CD14-positive monocyte (primary cell): ENCODE measurements at regions not wholly inside any gene's neighbourhood (a gene's known extent, or its start where the extent isn't known, plus 50 kb on each side); places are given as distances from the start of the nearest gene placed in this dataset.
A peak's percentile ranks its signal among the peaks of the same experiment; 100 is the strongest.

Experiments
- DNase-seq, 3 donors: peaks; one replicate each; pipeline ENCODE4 v3.0.0-alpha.2; 2011 to 2022
- H2AFZ ChIP-seq: 2 replicates; pipeline ENCODE4 v1.6.0; 2012; ENCODE audit warnings: mild to moderate bottlenecking, low read depth, low read length, inconsistent platforms; ENCODE audit not compliant: insufficient read depth, poor library complexity, severe bottlenecking
- H3K27ac ChIP-seq, 2 donors: 1 replicate in 1 of 2; 2 replicates in 1 of 2; pipeline ENCODE4 v1.5.1; 2012 to 2013; ENCODE audit warnings: low read length in 2 of 2, control low read depth in 1 of 2, inconsistent platforms in 1 of 2, low read depth in 1 of 2, mild to moderate bottlenecking in 1 of 2
- H3K27me3 ChIP-seq, 2 donors: one replicate each; pipeline versions ENCODE4 v1.6.0 to v1.6.1; 2011 to 2013; ENCODE audit warnings: low read length in 2 of 2; ENCODE audit not compliant: control insufficient read depth in 2 of 2, insufficient read depth in 2 of 2
- H3K36me3 ChIP-seq, 2 donors: replicated peaks in 1 of 2; 1 replicate in 1 of 2; 2 replicates in 1 of 2; pipeline versions ENCODE4 v1.5.1 to v1.6.1; 2012 to 2013; ENCODE audit warnings: low read length in 2 of 2, control low read depth in 1 of 2, inconsistent platforms in 1 of 2, mild to moderate bottlenecking in 1 of 2; ENCODE audit not compliant: insufficient read depth in 2 of 2, control insufficient read depth in 1 of 2
- H3K4me1 ChIP-seq, 2 donors: 1 replicate in 1 of 2; 2 replicates in 1 of 2; pipeline versions ENCODE4 v1.5.1 to v1.6.1; 2012 to 2013; ENCODE audit warnings: low read length in 2 of 2, control low read depth in 1 of 2, inconsistent platforms in 1 of 2, mild to moderate bottlenecking in 1 of 2, moderate library complexity in 1 of 2; ENCODE audit not compliant: insufficient read depth in 2 of 2, control insufficient read depth in 1 of 2
- H3K4me2 ChIP-seq: replicated peaks from 2 replicates; pipeline ENCODE3; 2012; ENCODE audit warnings: low read length, moderate library complexity, mild to moderate bottlenecking; ENCODE audit not compliant: poor library complexity, severe bottlenecking; ENCODE audit errors: extremely low read depth
- H3K4me3 ChIP-seq, 3 experiments: fragments of 200-600 bp in 1 of 3; sonication (generic) in 1 of 3; replicated peaks in 1 of 3; 1 replicate in 2 of 3; 2 replicates in 1 of 3; pipeline ENCODE4 v1.5.1; 2011 to 2013; ENCODE audit warnings: low read length in 3 of 3, mild to moderate bottlenecking in 3 of 3, control low read depth in 2 of 3, low read depth in 2 of 3, inconsistent platforms in 1 of 3, moderate library complexity in 1 of 3
- H3K79me2 ChIP-seq: 2 replicates; pipeline ENCODE4 v1.6.0; 2012; ENCODE audit warnings: mild to moderate bottlenecking, control low read depth, inconsistent platforms, low read length, moderate library complexity; ENCODE audit not compliant: insufficient read depth
- H3K9ac ChIP-seq: 2 replicates; pipeline ENCODE4 v1.6.0; 2017; ENCODE audit warnings: low read length, mild to moderate bottlenecking; ENCODE audit not compliant: insufficient read depth, poor library complexity, severe bottlenecking
- H3K9me3 ChIP-seq, 2 donors: replicated peaks in 1 of 2; 1 replicate in 1 of 2; 2 replicates in 1 of 2; pipeline versions ENCODE4 v1.5.1 to v1.6.1; 2012 to 2013; ENCODE audit warnings: low read length in 2 of 2, control low read depth in 1 of 2; ENCODE audit not compliant: control insufficient read depth in 1 of 2, insufficient read depth in 1 of 2
- H4K20me1 ChIP-seq: 2 replicates; pipeline ENCODE4 v1.6.0; 2012; ENCODE audit warnings: mild to moderate bottlenecking, low read length, control low read depth, moderate library complexity; ENCODE audit not compliant: insufficient read depth
- H3K27ac Mint-ChIP-seq, 7 donors: one replicate each; pipeline ENCODE4 v1.8.0; 2020; ENCODE audit warnings: mild to moderate bottlenecking in 7 of 7, mixed read lengths in 7 of 7, moderate library complexity in 6 of 7, inconsistent platforms in 2 of 7
- H3K27me3 Mint-ChIP-seq, 3 donors: one replicate each; pipeline ENCODE4 v1.8.0; 2021 to 2022; ENCODE audit warnings: low read depth in 3 of 3, mild to moderate bottlenecking in 3 of 3, mixed read lengths in 3 of 3, moderate library complexity in 3 of 3, inconsistent platforms in 1 of 3
- H3K36me3 Mint-ChIP-seq, 2 donors: one replicate each; pipeline ENCODE4 v1.8.0; 2020; ENCODE audit warnings: mixed read lengths in 2 of 2, inconsistent platforms in 1 of 2, mild to moderate bottlenecking in 1 of 2
- H3K4me1 Mint-ChIP-seq: one replicate; pipeline ENCODE4 v1.8.0; 2020; ENCODE audit warnings: mild to moderate bottlenecking, mixed read lengths
- H3K4me3 Mint-ChIP-seq, 2 donors: one replicate each; pipeline ENCODE4 v1.8.0; 2020; ENCODE audit warnings: mild to moderate bottlenecking in 2 of 2, mixed read lengths in 2 of 2, moderate library complexity in 1 of 2
- H3K9me3 Mint-ChIP-seq, 7 donors: one replicate each; pipeline ENCODE4 v1.8.0; 2020 to 2022; ENCODE audit warnings: mixed read lengths in 7 of 7, mild to moderate bottlenecking in 6 of 7, moderate library complexity in 6 of 7, inconsistent platforms in 2 of 7
- CTCF ChIP-seq: fragments of 200-600 bp; IDR thresholded peaks from one replicate; pipeline ENCODE4 v1.8.0; 2022; ENCODE audit warnings: antibody characterized with exemption, mild to moderate bottlenecking
- WGBS: methylation state at CpG from one replicate; pipeline ENCODE4 v1.1.5; 2013; ENCODE audit warnings: missing lambda C conversion rate; ENCODE audit not compliant: insufficient coverage; 5-methylcytosine and 5-hydroxymethylcytosine counted together
- intact Hi-C, 2 donors: fragments of 100-400 bp; cut with micrococcal nuclease; formaldehyde crosslinking; loops; one replicate each; pipeline versions ENCODE4 v1.15.0 to v1.15.1; 2023

- H3K36me3 ChIP-seq: peaks cover 72 to 84% of the 10 kb centered on the region in 2 donors
- H3K4me1 ChIP-seq: no peaks in the 10 kb centered on the region
- H3K27me3 Mint-ChIP-seq: no peaks in the 10 kb centered on the region
- H3K4me3 Mint-ChIP-seq: no peak overlapping the region
- no peaks in the 10 kb centered on the region for H3K27me3 ChIP-seq
- no peak overlapping the region for H3K27ac ChIP-seq
- no peaks in the 10 kb centered on the region for H3K9me3 Mint-ChIP-seq
- peaks cover 68 to 71% of the 10 kb centered on the region in 2 donors for H3K36me3 Mint-ChIP-seq
- H3K4me2 ChIP-seq: no peak overlapping the region
- H2AFZ ChIP-seq: no peak overlapping the region
- no peaks in the 10 kb centered on the region for H3K4me1 Mint-ChIP-seq
- DNase-seq: no peak
- no peak for TF ChIP-seq CTCF
- no peak overlapping the region for H3K4me3 ChIP-seq
- no peaks in the 10 kb centered on the region for H3K9me3 ChIP-seq
- peak overlapping the region in 1 of 7 donors; percentile 4 for H3K27ac Mint-ChIP-seq
- intact Hi-C loops: no loop called here
- H4K20me1 ChIP-seq: peaks cover 32% of the 10 kb centered on the region
- H3K9ac ChIP-seq: no peak overlapping the region
- no peaks in the 10 kb centered on the region for H3K79me2 ChIP-seq
These were observed 519.2 kb downstream of the UTRN start for GRCh38 chr6:144804246-144804790.

DNA sequence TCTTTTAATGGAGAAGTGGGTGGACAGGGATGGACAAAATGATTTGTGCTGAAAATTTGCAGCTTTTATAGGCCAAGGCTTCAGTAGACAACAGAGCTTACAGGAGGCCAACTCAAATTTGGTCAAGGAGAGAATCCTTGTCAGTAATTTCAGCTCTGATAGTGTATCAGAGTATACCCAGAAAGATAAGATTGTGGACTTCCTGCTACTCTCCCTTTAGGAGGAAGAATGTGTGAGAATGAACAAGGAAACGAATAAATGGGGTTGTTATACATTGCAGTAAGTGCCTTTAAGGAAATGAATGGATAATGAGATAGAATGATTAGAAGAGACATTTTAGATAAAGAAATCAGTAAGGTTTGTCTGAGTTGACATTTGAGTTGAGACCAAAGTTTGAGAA, 519.9 kb downstream of the UTRN start:
- no peaks in the 10 kb centered on the region for H3K9me3 Mint-ChIP-seq
- no peak overlapping the region for H3K4me3 ChIP-seq
- no peak for TF ChIP-seq CTCF

More for the DNA sequence above, 519.9 kb downstream of the UTRN start:
- no peak for DNase-seq
- intact Hi-C loops: no loop called here
- no peak overlapping the region for H3K27ac ChIP-seq
- no peak overlapping the region for H2AFZ ChIP-seq
- no peaks in the 10 kb centered on the region for H3K27me3 ChIP-seq
- H3K4me2 ChIP-seq: no peak overlapping the region
- Mint-ChIP-seq H3K27ac (no peak overlapping the region), H3K36me3 (peaks cover 70 to 74% of the 10 kb centered on the region in 2 donors), H3K27me3 (no peaks in the 10 kb centered on the region), H3K4me1 (no peaks in the 10 kb centered on the region), H3K4me3 (no peak overlapping the region)
- H3K9ac ChIP-seq: no peak overlapping the region
- no peaks in the 10 kb centered on the region for H3K79me2 ChIP-seq
- peaks cover 30% of the 10 kb centered on the region for H4K20me1 ChIP-seq
- no peaks in the 10 kb centered on the region for H3K4me1 ChIP-seq
- H3K36me3 ChIP-seq: peaks cover 73 to 87% of the 10 kb centered on the region in 2 donors
- no peaks in the 10 kb centered on the region for H3K9me3 ChIP-seq
- WGBS: 88% methylated on average over 1 of the region's 1 CpG
